Transverse colon (tissue), 3 donors: ENCODE measurements at regions not wholly inside any gene's neighbourhood (a gene's known extent, or its start where the extent isn't known, plus 50 kb on each side); places are given as distances from the start of the nearest gene placed in this dataset.

Experiments used
- CTCF ChIP-seq, 5 experiments: fragments of 200-600 bp in 3 of 5; fragments of 450-650 bp in 2 of 5; sonication (generic) in 3 of 5; IDR thresholded peaks; 1 replicate in 2 of 5; 2 replicates in 3 of 5; pipeline ENCODE4 v1.5.1; 2016 to 2017; ENCODE audit warnings: antibody characterized with exemption in 5 of 5, inconsistent platforms in 3 of 5, mild to moderate bottlenecking in 2 of 5, moderate library complexity in 1 of 5
- POLR2A ChIP-seq: fragments of 450-650 bp; IDR thresholded peaks from one replicate; pipeline ENCODE4 v1.6.1; 2016; ENCODE audit warnings: antibody characterized with exemption, mild to moderate bottlenecking, moderate library complexity

- no peak for TF ChIP-seq CTCF (IDR thresholded peaks at IDR 0.05)
- no peak for TF ChIP-seq POLR2A
Measured at GRCh38 chr9:134996591-134997530, 79.1 kb upstream of the FCN1 start.
